M059J (cell line): ENCODE measurements at regions not wholly inside any gene's neighbourhood (a gene's known extent, or its start where the extent isn't known, plus 50 kb on each side); places are given as distances from the start of the nearest gene placed in this dataset.
A peak's percentile ranks its signal among the peaks of the same experiment; 100 is the strongest.

ENCODE experiments used
- DNase-seq: peaks from one replicate; pipeline ENCODE4 v3.0.0-alpha.2; 2012; ENCODE audit warnings: low read depth

DNA sequence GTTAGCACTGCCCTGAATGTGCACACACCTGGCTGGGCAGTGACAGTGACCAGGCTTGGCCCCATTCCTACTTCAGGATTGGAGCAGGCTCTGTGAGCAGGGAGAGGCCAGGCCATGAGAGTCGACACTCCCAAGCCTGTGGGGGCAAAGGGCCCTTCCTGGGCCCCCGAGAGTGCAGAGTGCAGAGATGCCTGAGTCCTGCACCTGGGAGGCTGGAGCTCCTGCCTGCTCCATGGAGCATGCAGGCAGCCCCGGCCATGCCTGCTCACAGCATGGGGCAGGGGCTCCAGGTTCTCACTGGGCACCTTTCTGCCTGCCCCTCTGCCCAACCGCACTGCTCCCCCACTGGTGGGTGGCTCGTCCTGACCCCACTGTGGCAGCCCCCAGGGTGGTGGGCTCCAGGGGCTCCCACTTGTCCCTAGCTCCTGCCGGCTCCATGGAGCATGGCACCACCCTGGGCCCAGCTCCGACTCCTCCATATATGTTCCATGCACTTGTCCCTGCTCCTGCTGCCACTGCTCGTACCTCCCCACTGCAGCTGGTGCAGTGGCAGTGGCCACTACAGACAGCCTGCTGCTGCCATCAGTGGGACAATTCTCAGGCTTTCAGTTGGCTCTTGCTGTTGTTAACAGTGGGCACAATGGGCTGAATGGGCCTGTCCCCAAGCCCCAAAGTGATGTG lies 282.0 kb downstream of the RPRM start:
- DNase-seq = no peak

DNA sequence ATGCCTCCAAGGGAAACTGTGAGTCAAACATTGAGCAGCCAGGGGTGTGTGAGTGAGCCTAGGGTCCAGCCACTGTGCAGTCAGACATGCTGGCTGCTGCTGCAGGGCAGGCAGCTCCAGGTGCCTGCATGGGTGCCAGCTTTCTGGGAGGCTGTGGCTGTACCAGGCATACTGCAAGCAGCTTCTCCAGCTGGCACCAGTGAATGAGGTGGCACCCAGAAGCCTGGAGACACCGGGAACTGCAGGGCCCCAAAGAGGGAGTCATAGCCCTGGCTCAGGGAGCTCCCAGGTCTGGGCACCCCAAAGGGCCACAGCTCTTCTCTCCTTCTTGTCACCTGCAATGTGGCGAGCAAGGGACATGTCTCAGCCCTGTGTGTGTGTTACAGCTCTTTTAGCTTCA lies 283.2 kb downstream of the RPRM start:
- DNase-seq = no peak

- no peak for DNase-seq
Measured at GRCh38 chr2:153189091-153189888, 289.3 kb downstream of the RPRM start.

DNA sequence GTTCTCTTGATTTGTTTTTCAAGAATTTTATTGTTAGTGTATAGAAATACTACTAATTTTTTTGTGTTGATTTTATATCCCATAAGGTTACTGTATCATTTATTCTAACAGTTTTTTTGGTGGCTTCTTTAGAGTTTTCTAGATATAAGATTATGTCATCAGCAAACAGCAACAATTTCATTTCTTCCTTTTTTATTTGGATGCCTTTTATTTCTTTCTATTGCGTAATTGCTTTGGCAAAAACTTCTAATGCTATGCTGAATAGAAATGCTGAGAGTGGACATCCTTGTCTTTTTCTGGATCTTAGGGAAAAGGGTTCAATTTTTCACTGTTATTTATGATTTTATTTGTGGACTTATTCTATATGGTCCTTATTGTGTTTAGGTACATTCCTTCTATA lies 298.8 kb downstream of the RPRM start:
- DNase-seq = no peak

DNA sequence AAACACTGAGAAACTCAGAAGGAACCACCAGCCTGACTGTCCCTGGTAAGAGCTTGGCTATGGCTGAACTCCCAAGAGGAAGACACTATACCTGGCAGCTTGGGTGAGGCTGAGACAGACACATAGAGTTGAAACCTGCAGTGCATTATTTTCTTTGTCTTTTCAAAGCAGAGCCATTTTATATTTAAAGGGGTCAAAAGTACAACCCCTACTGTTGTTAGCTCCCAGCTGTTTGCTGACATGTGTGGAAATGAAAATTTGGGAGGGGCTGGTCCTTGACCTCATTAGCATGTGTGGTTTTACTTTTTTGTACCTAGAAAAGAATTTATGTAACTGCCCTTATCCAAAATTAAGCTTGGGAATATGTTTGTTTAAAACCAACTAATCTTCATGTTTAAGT lies 309.0 kb downstream of the RPRM start:
- DNase-seq = no peak

DNA sequence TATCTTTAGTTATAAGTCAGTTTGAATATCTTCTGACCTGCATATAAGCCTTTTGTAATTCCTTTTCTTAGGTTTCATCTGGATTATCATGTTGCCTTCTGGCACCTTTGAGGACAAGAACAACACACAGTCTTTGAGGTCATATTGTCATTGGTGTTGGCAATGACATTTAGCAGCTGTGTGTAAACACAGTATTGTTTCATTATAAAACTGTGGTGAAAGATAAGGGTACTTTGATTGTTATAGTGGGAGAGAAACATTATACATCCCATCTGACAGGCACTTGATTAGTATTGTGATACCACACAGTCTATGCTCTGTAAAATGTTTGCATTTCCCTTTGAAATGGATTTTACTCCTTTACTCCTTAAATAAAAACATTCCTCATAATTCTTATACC lies 313.5 kb downstream of the RPRM start:
- DNase-seq = no peak

GRCh38 chr2:153163055-153163454 lies 315.5 kb downstream of the RPRM start:
- peak; percentile 27 for DNase-seq

DNA sequence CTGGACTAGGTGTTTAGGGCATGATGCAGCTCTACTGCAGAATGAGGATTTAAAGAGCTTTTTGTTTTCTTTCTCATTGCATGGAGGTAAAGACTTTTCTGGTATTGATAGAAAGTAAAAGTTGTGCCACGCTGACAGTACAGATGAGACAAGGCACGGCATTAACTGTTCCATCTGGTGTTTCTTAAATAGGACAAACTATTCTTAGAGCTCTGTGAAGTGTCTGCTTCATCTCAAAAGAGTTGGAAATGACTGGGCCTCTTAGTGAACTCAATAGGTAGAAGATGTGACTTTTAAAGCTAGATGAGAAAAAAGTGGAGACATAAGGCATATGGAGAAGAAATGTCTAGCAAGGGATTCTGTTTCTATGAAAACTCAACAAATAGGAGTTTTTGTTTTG lies 321.8 kb downstream of the RPRM start:
- no peak for DNase-seq

GRCh38 chr2:153152036-153152435 lies 326.5 kb downstream of the RPRM start:
- no peak for DNase-seq

DNA sequence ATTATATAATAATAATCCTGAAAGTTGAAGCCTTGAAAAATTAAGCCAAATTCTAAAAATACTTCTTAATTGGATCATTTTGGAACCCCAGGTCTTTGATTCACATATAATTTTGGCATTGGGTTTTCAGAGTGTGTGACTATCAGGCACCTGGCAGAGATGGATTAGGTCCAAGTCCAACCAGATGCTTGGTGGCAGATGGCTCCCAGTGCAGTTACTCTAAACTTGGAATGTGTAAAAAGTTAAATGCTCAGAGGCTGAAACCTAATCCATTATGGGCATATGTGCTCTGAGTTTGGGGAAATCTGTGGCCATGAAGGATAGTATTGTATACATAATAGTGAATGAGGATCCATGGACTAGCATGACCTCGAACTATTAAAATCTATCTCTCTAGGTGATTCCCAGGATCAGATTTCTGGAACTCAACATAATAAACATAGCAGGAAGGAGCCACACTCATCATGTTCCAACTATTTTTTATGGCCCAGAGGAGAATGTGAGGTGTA lies 333.0 kb downstream of the RPRM start:
- no peak for DNase-seq

- no peak for DNase-seq
Measured at GRCh38 chr2:153143540-153143939, 335.0 kb downstream of the RPRM start.

- DNase-seq = no peak
Measured at GRCh38 chr2:153140498-153140897, 338.1 kb downstream of the RPRM start.

- DNase-seq = no peak
Measured at GRCh38 chr2:153138651-153139375, 339.7 kb downstream of the RPRM start.

DNA sequence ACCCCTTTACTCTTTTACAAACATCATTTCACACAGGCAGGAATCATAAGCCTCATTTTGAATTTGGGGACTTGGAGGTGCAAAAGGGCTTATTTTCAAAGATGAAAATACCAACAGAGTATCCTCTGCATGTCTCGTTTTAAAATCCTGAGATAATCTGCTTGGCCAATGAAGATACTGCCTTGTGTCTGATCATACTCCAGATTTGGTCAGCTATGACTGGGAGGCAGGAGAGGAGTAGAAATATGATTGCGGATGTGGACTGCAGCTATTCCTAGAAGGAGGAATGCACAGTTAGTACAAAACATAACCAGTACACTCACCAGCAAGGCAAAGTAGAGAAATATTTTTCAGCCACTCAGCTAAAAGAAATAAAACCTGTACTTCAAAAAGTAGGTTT lies 342.3 kb downstream of the RPRM start:
- no peak for DNase-seq

GRCh38 chr2:153134725-153135124 lies 343.8 kb downstream of the RPRM start:
- no peak for DNase-seq

GRCh38 chr2:153133716-153134115 lies 344.8 kb downstream of the RPRM start:
- no peak for DNase-seq

- DNase-seq = no peak
Measured at GRCh38 chr2:153132418-153132817, 346.1 kb downstream of the RPRM start.

GRCh38 chr2:153115141-153115540 lies 363.4 kb downstream of the RPRM start:
- DNase-seq = no peak

DNA sequence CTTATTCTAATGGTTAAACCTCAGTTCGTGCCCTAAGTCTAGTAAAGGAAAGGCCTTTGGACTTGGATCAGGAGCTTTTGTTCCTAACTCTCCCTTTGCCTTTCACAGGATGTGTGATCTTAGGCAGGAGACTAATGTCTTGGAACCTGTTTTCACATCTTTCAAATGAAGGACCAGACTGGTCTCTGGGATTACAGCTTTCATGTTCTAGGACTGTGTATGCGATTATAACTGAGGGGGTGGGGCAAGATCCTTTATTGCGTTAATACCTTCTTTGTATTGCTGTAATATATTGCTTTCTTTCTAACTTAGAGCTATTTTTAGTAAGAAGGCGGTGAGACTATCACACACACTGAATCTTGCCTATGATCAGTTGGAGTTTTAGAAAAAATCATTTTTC lies 368.1 kb downstream of the RPRM start:
- DNase-seq = no peak

GRCh38 chr2:153109793-153110192 lies 368.8 kb downstream of the RPRM start:
- no peak for DNase-seq

DNA sequence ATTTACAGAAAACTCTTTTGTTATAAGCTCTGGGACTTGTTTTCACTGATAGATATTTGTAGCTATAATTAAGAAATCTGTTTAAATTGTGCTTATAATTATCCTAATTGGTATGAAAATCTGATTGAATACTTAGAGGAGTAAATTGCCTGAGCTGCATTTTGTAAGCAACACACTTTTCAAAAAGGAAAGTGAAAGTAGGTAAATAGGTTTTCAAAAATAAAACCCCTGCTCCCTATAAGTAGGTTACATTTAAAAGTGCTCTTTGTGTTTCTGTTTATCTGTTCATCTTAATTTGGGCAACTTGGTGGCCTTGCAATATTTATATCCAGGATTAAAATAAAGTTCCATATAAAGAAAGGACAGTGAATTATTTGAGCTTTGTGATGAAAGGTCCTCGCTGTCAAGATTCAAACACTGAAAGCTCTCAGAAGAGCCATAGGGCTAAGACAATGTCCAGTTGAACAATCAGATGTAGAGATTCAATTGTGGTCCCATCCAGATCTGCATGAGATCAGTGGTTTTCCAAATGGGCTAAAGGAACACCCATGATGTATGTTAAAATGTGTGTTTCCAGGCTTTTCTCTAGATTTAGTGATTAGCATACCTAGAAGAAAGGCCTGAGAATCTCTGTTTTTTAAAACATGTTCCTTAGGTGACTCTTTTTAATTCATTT lies 371.6 kb downstream of the RPRM start:
- no peak for DNase-seq
